Ishikawa (cell line): ENCODE measurements at regions not wholly inside any gene's neighbourhood (a gene's known extent, or its start where the extent isn't known, plus 50 kb on each side); places are given as distances from the start of the nearest gene placed in this dataset.

Experiments
- EP300 ChIP-seq: IDR thresholded peaks from 2 replicates; pipeline ENCODE4 v1.6.1; 2012; ENCODE audit warnings: borderline replicate concordance
- MAX ChIP-seq: IDR thresholded peaks from 2 replicates; pipeline ENCODE4 v1.6.1; 2012

- TF ChIP-seq MAX = no peak
- TF ChIP-seq EP300 = no peak
These were observed 160.0 kb downstream of the TRIM29 start for GRCh38 chr11:119977881-119978280.
